Islet precursor cell (in vitro differentiated cells): ENCODE measurements at regions not wholly inside any gene's neighbourhood (a gene's known extent, or its start where the extent isn't known, plus 50 kb on each side); places are given as distances from the start of the nearest gene placed in this dataset.

Experiments
- DNase-seq: peaks from one replicate; pipeline ENCODE4 v3.0.0-alpha.2; 2018

DNA sequence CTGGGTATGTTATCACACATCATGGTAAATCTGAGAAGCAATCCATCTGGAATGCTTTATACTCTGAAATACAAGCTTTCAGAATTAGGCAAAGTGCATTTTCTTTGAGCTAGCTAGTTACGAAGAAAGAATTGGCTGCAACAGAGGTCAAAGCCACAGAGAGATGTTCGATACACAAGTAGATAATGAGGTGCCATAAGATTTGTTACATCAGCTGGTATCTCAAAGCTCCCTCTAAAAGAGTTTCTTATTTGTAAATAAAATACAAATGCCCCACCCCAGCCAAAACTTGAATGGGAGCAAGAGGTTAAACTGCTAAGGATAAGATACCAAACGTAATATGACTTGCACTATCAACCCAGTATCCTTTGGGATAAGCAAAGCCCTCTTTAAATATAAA lies 84.0 kb upstream of the SLCO3A1 start:
- DNase-seq = no peak

DNA sequence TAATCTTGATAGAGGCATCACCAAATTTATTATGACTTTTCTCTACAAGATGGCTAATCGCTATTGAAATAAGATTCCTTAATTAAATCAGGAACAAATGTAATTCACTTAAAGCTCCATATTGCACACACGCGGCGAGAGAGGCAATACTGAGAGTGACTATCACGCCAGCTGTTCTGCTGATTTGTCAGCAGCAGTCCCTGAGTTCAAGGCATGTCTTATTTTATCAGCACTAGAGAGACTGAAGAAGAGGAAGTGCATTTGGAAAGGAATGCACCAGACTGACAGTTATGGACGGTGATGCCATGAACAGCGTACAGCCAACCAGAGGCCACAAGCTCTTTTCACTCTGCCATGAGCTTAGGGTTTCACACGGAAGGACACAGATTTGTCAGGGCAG lies 83.6 kb upstream of the SLCO3A1 start:
- no peak for DNase-seq

DNA sequence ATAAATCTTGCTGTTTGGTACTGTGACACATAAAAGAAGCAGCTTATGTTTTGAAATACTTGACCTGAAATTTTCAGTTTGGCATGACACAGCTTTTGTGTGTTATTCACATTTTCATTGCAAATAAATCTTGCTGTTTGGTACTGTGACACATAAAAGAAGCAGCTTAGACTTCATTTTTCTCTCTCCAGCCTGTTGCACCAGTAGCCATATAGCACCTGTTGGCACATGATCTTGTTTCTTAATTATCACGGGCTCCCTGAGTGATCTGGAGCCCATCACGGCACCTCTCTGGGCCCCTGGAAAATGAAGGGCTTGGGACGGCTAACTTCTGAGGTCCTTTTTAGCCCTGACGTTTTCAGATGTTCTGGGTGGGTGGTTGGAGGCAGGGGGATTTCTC lies 77.4 kb upstream of the SLCO3A1 start:
- no peak for DNase-seq

GRCh38 chr15:91779960-91780359 lies 73.5 kb upstream of the SLCO3A1 start:
- no peak for DNase-seq

DNA sequence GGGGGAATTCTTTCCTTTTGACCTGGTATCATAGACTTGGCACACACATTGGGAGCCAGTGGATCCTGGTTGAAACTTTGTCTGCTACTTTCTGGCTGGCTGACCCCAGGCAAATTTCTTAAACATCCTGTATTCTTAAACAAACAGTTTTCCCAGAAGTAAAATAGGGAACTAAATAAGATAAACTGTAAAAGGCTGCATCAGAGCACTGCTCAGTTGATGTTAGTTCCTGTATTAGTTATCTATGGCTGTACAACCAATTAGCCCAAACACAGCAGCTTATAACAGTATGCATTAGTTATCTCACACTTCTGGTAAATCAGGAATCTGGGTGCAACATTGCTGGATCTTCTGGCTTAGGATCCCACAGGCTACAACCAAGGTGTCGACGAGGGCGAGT lies 73.1 kb upstream of the SLCO3A1 start:
- DNase-seq = no peak

- DNase-seq = no peak
These were observed 71.3 kb upstream of the SLCO3A1 start for GRCh38 chr15:91782221-91782620.

GRCh38 chr15:91783008-91783407 lies 70.5 kb upstream of the SLCO3A1 start:
- DNase-seq = no peak

- DNase-seq = no peak
These were observed 70.1 kb upstream of the SLCO3A1 start for GRCh38 chr15:91783451-91783850.

GRCh38 chr15:91784973-91785709 lies 68.4 kb upstream of the SLCO3A1 start:
- DNase-seq = no peak

GRCh38 chr15:91787198-91787597 lies 66.3 kb upstream of the SLCO3A1 start:
- no peak for DNase-seq

DNA sequence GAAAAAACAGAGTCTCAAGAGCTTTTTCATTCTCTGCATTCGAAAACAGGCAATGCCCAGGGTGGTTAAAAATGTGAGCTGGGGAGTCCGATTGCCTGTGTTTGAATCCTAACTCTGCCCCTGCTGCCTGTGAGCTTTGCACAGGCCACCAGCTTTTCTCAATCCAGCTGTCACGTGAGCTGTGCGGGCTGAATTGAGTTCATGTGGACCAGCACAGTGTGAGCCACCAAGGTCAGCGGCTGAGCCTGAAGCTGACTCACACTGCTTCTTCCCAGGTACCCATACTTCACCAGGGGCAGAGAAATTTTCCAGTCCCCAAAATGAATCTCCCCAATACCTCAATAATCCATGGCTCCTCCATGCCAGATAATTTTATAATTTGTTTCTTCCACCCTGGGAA lies 64.4 kb upstream of the SLCO3A1 start:
- DNase-seq = no peak

DNA sequence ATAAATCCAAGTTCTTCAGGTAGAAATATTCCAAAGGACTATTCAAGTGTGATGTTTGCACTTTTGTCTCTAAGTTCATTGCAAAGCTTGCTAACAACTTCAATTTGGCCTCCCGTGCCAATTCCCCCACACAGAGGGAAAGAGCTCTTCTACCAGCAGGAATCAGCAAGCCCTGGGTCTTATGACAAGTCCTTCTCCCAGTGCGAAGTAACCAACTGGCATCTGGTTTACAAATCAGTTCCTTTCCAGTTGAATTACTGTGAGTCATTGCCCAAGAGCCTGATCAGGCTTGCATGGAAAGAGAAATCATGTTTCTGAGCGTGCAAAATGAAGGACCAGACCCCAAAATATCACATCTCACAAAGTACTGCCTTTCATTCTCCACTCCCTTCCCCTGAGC lies 62.7 kb upstream of the SLCO3A1 start:
- no peak for DNase-seq

- no peak for DNase-seq
These were observed 59.7 kb upstream of the SLCO3A1 start for GRCh38 chr15:91793771-91794170.

GRCh38 chr15:91795235-91795634 lies 58.3 kb upstream of the SLCO3A1 start:
- DNase-seq = no peak

DNA sequence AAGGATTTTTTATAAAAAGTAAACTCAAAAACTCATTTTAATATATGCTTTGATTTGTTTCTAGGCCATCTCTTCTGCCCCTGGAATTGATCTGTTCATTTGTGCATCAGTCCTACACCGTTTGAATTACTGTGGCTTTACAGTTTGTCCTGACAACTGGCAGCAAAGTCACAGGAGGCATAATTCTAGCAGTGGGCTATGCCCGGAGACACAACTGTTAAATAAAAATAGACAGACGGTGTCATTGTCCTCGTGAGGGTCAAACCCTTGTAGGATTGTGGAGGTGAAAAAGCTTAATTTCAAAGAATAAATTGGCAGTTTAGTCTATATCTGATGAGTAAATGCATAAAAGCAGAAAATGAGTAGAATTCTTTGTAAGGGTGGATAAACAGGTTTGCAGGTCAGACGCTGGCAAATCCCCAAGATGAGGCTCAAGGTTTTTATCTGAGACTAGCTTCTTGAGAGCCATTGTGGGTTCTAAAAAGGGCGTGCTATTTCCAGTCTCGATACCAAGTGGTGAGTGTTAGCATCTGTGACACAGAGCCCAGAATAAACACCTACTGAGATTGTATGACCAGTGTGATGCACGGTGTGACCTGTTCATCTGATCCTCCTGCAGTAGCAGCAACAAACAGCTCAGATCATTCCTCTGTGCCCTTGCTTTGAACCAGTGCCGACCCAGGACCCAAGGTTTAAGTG lies 51.5 kb upstream of the SLCO3A1 start:
- no peak for DNase-seq

GRCh38 chr15:91803260-91803659 lies 50.2 kb upstream of the SLCO3A1 start:
- no peak for DNase-seq
